ENCODE measurements at regions not wholly inside any gene's neighbourhood (a gene's known extent, or its start where the extent isn't known, plus 50 kb on each side); places are given as distances from the start of the nearest gene placed in this dataset.

- DNase-seq (ENCODE audit: low read depth): no peak
Measured at GRCh38 chr5:167595196-167595595, 696.2 kb upstream of the WWC1 start.

GRCh38 chr5:167598166-167598565, 693.3 kb upstream of the WWC1 start:
- DNase-seq (ENCODE audit: low read depth): no peak

- DNase-seq (ENCODE audit: low read depth): no peak
Measured at GRCh38 chr5:167602067-167602466, 689.4 kb upstream of the WWC1 start.

GRCh38 chr5:167603135-167603534, 688.3 kb upstream of the WWC1 start:
- DNase-seq (ENCODE audit: low read depth): no peak

DNA sequence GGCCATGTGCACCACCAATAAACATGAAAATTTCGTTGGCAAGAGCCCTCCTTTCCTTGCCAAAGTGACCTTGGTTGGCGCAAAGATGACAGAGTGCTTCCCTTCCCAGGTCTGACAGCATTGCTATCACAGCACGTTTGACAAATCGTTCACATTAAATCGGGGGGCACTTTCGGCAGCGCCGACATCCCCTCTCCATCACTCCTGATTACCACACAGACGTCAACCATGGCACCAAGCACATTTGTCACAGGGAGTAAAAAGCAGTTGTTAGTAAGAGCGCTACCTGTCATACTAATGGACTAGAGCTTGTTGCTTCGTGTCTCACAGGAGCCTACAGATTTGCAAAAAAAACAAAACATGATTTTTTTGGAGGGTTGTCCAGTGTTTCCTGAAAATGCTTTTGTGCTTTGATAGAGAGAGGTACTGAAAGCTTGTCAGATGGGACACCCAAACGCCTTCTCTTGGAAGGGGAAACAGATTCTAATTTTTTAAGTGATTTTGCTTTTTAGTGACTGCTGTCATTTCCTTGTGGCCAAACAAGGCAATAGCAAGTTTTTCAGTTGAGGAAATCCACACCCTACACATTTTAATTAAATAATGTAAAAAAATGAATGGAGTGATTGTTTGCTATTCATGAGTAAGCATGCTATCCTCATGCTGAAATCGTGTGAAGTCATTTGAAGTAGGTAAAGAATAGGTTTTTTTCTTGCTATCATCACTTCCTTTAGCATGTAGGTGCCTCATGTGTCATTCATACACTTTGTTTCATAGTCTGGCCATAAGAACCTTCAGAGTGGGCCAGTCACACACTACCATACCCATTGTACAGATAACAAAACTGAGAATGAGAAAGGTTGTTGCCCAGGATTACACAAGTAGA, 682.8 kb upstream of the WWC1 start:
- no peak for DNase-seq (ENCODE audit: low read depth)

DNA sequence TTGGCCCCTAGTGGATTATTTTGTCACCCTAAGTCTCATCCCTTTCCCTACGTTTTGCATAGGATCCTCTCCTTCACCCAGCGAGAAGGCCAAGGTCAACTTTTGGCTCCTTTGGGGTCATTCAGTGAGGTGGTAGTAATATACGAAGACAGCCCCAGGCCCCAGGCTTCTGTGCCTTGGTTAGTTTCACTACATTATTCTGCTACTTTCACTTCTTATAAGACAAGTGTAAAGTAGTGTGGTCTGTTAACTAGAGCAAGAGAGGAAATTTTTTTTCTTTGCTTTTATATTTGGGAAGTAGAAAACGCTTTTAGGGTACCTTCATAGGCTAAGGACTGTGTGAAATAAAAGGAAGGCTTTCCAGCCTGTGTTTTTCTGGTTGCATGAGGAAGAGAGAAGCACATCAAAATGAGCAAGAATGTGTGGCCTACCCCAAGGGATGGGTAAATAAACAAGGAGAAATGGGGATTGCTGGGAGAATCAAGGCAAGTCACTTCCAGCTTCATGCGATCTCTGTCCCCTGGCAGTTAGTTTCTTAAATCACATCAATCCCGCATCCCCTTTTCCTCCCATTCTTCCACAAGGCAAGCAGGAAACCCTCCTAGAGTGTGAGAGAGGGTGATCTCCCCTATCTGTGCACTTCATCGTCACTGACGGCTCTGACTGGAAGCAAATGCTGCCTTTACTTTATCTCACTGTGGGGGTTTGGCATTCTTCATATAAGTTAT, 677.0 kb upstream of the WWC1 start:
- DNase-seq (ENCODE audit: low read depth): no peak

GRCh38 chr5:167616043-167616890, 675.2 kb upstream of the WWC1 start:
- DNase-seq (ENCODE audit: low read depth): no peak

DNA sequence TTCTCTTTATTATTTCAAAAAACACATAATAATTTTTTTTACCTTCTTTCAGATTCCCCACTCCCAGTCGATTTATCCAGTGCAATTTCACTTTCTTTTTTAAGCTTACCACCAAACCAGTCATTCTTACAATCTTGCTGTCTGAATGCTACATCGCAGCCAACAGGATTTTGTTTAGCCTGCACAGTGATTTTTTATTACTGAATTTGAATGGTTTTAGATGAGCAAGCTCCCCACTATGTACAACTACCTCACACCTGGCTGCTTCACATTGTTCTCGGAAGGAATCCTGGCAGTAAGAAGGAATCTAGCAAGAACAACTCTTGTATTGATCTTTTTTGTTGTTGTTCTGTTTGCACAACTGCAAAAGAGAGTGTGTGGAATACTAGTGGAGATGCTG, 668.1 kb upstream of the WWC1 start:
- DNase-seq (ENCODE audit: low read depth): no peak

- DNase-seq (ENCODE audit: low read depth): no peak
Measured at GRCh38 chr5:167624053-167624452, 667.4 kb upstream of the WWC1 start.

- DNase-seq (ENCODE audit: low read depth): no peak
Measured at GRCh38 chr5:167626341-167627123, 664.9 kb upstream of the WWC1 start.

- DNase-seq (ENCODE audit: low read depth): no peak
Measured at GRCh38 chr5:167629634-167630033, 661.8 kb upstream of the WWC1 start.

DNA sequence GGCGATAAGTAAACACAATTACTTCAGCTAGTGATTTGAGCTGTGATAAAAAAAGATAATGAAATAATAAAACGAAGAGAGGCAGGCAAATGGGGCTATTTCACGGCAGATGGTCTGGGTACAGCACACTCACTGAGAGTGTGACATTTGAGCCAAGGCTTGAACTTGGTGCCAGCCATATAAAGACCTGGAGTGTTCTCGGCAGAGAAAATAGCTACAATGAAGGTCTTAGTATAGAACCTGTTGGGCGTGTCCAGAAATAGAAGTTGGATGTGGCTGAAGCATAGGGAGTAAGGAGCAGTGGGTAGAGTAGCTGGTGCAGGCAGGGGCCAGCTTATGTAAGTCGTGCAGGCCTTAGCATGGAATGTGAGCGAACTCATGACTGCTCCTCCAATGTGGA, 660.3 kb upstream of the WWC1 start:
- DNase-seq (ENCODE audit: low read depth): no peak

- DNase-seq (ENCODE audit: low read depth): no peak
Measured at GRCh38 chr5:167633114-167633513, 658.3 kb upstream of the WWC1 start.

GRCh38 chr5:167633931-167634341, 657.5 kb upstream of the WWC1 start:
- DNase-seq (ENCODE audit: low read depth): no peak

DNA sequence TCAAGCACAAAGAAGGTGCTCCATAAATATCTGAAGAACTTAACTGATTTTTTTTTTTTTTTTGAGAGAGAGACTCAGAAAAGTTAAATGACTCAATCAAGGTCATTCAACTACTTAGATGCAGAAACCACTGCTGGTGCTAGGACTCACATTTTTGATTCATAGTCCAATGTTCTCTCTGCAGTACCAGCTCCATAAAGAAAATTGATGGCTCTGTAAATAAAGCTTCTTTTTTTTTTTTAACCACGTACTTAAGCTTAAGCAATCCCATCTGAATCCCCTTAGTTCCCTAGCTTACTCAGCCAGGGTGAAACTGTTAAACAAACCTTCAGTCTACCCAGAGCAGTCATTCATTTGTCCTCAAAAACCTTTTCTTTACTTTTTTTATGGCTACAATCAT, 657.0 kb upstream of the WWC1 start:
- DNase-seq (ENCODE audit: low read depth): no peak

DNA sequence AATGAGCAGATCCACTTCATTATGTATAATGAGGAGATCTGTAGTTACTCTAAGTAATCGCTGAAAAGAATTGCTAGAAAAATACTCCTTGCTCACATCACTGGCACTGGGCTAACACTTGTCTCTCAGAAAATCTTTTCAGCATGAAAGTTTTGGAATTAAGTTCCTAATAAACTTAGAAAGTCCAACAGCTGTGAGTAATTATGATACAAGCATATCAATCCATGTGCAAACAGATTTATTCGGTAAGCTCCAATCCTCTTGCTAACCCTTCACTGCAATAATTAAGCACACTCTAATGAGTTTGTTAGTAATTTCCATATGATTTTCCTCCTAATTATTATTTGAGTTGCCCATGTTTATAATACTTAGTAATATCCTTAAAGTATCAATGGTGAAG, 652.6 kb upstream of the WWC1 start:
- DNase-seq (ENCODE audit: low read depth): no peak

DNA sequence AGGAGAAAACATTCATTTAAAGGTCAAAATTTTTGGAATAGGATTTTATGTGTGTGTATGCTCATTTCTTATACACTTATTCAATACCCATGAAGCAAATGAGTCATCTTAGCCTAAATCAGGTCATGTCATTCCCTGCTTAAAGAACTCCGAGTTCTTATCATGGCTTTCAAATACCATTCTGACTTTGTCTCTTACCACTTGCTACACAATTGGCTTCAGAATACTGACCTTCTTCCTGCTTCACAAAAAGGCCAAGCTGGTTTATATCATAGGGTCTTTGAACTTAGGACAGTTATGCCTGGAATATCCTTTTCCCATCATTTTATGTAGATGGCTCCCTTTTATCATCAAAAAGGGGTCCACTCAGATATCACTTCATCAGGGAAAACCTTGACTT, 652.2 kb upstream of the WWC1 start:
- DNase-seq (ENCODE audit: low read depth): no peak

DNA sequence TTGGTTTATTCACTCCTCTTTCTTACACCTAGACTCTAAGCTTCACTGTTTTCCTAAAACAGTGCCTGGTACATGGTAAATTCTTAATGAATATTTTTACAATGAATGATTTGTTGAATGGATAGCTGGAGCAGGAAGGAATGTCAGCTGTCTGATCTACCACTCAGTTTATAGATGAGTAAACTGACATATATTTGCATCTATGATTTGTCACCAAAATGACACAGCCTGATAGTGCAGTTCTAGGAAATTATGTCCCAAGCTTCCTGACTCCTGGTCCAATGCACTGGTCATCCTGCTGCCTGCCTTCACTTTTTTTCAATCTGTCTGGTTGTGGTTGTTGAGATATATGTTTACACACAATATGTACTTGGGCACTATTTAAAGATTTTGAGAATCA, 651.7 kb upstream of the WWC1 start:
- DNase-seq (ENCODE audit: low read depth): no peak

DNA sequence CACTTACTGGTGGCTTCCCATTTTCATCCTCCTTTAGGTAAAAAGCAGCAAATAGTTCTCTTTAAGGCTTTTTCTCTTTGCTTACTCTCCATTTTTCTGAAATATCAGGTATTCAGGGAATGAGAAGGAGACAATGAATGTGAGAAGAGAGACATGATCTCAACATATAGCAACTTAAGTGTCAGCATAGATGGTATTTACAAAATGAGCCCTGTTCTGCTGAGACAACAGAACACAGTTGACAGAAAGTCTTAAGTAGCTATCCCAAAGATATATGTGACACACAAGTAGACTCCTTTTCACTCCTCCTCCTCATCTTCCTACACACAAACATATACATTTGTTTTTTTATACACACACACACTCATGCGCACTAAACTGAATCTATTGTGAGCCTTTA, 649.3 kb upstream of the WWC1 start:
- DNase-seq (ENCODE audit: low read depth): no peak

DNA sequence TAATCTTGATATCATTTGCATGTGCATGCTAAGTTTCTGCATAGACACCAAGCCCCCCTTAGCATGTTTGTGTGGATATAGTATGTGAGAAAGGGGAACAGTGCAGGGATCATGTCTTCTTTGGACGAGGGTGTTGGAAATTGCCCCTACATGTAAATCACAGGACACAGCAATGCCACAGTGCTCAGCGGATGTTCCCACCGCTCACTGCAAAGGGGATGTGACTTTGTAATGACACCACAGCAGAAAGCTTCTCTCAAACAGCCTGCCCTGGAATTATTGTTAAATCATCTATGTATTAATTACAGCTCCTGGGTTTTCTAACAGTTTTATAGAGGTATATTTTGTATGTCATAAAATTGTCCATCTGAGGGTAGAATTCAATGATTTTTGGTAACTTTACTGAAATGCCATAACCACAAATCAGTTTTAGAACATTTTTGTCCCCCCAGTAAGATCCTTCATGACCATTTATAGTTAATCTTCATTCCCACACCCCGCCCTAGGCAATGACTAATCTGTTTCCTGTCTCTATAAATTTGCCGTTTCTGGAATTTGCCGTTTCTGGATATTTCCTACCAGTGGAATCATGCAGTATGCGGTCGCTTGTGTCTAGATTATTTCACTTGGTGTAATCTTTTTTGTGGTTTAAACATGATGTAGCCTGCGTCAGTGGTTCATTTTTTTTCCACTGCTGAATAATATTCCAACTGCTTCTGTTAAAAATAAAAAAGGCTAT, 648.5 kb upstream of the WWC1 start:
- no peak for DNase-seq (ENCODE audit: low read depth)

DNA sequence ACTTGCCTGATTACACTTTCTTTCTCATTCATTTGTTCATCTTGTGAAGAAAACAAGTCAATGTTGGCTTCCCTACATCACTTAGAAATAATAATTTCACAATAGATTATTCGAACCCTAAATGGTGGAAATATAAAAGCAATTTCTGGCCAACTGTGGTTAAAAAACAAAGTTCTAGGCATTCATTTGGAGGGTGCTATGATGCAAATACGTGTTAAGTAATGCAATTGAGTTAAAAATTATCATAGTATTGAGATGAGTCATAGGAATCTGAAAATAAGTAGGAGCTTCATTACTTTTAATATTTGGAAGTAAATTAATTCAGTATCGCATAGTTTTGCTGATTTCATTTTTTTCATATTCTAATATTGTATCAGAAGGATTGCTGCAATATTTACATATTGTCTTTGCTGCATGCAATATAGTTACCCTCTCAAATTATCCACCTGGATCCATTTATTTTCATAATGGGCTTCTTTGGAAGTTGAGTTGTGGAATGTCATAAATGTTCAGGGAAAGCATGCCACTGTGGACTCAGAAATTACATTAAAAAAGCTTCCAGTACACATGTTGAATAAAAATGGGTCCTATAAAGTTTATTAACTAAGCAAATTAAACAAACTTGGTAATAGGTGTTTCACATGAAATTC, 647.7 kb upstream of the WWC1 start:
- DNase-seq (ENCODE audit: low read depth): no peak
